Neural progenitor cell (in vitro differentiated cells): ENCODE measurements at regions not wholly inside any gene's neighbourhood (a gene's known extent, or its start where the extent isn't known, plus 50 kb on each side); places are given as distances from the start of the nearest gene placed in this dataset.

Experiments
- DNase-seq: peaks from one replicate; pipeline ENCODE4 v3.0.0-alpha.2; 2016; ENCODE audit warnings: low spot score
- H2AFZ ChIP-seq: fragments of 200-600 bp; sonication (generic); replicated peaks from 2 replicates; pipeline ENCODE4 v1.6.1; 2016; ENCODE audit warnings: antibody characterized with exemption
- H3F3A ChIP-seq: fragments of 200-600 bp; sonication (generic); 2 replicates; pipeline ENCODE4 v1.6.1; 2016; ENCODE audit warnings: antibody characterized with exemption, low read depth
- H3K27ac ChIP-seq: fragments of 200-600 bp; sonication (generic); 2 replicates; pipeline ENCODE4 v1.5.1; 2016; ENCODE audit warnings: mild to moderate bottlenecking
- H3K27me3 ChIP-seq: fragments of 200-600 bp; sonication (generic); 2 replicates; pipeline ENCODE4 v1.6.1; 2016; ENCODE audit warnings: mild to moderate bottlenecking, moderate library complexity
- H3K36me3 ChIP-seq: fragments of 200-600 bp; sonication (generic); 2 replicates; pipeline ENCODE4 v1.5.1; 2016
- H3K4me1 ChIP-seq: fragments of 200-600 bp; sonication (generic); 2 replicates; pipeline ENCODE4 v1.6.1; 2016; ENCODE audit warnings: mixed run types
- H3K4me2 ChIP-seq: fragments of 200-600 bp; sonication (generic); 2 replicates; pipeline ENCODE4 v1.6.1; 2016
- H3K4me3 ChIP-seq: fragments of 200-600 bp; sonication (generic); 2 replicates; pipeline ENCODE4 v1.5.1; 2016
- H3K79me2 ChIP-seq: fragments of 200-600 bp; sonication (generic); 2 replicates; pipeline ENCODE4 v1.6.1; 2016; ENCODE audit warnings: low read depth
- H3K9ac ChIP-seq: fragments of 200-600 bp; sonication (generic); 2 replicates; pipeline ENCODE4 v1.6.1; 2016
- H3K9me3 ChIP-seq: fragments of 200-600 bp; sonication (generic); 2 replicates; pipeline ENCODE4 v1.5.1; 2016; ENCODE audit warnings: low read depth
- H4K20me1 ChIP-seq: fragments of 200-600 bp; sonication (generic); 2 replicates; pipeline ENCODE4 v1.6.1; 2016; ENCODE audit warnings: low read depth
- H3K27ac Mint-ChIP-seq: 3 replicates; pipeline ENCODE4 v1.8.0; 2021; ENCODE audit warnings: mixed read lengths
- H3K27me3 Mint-ChIP-seq: 2 replicates; pipeline ENCODE4 v1.8.0; 2022; ENCODE audit warnings: low read depth, mild to moderate bottlenecking, inconsistent platforms, moderate library complexity, mixed read lengths; ENCODE audit not compliant: insufficient read depth
- H3K36me3 Mint-ChIP-seq: 3 replicates; pipeline ENCODE4 v1.8.0; 2021; ENCODE audit warnings: mixed read lengths
- H3K4me1 Mint-ChIP-seq: 3 replicates; pipeline ENCODE4 v1.8.0; 2021; ENCODE audit warnings: mixed read lengths
- H3K4me3 Mint-ChIP-seq: 3 replicates; pipeline ENCODE4 v1.8.0; 2021; ENCODE audit warnings: mild to moderate bottlenecking, moderate library complexity, mixed read lengths
- H3K9me3 Mint-ChIP-seq: 3 replicates; pipeline ENCODE4 v1.8.0; 2020; ENCODE audit warnings: mixed read lengths
- CTCF ChIP-seq: fragments of 200-600 bp; sonication (generic); IDR thresholded peaks from 2 replicates; pipeline ENCODE4 v1.5.1; 2017; ENCODE audit warnings: antibody characterized with exemption, mild to moderate bottlenecking
- EZH2 ChIP-seq: fragments of 200-600 bp; sonication (generic); IDR thresholded peaks from 2 replicates; pipeline ENCODE4 v1.6.1; 2017; ENCODE audit warnings: antibody characterized with exemption, mild to moderate bottlenecking, moderate library complexity
- EZH2phosphoT487 ChIP-seq: fragments of 200-600 bp; sonication (generic); IDR thresholded peaks from 2 replicates; pipeline ENCODE4 v1.6.1; 2017; ENCODE audit warnings: antibody characterized with exemption

DNA sequence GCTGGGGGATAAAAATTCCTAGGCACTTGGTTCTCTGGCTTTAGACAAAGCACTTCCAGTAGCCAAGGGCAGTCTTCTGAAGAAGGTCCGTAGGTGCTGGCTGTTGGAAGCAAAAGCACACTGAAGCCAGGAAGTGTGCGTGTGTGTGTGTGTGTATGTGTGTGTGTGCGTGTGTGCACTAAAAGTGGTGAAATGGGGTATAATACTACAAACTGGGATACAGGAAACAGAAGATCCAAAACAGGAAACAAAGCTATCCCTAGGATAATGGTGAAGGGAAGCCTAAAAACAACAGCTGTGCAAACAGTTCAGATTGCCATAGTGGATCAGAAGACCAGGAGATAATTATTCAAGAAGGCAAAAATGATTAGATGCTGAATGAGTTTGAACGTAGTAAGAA lies 103.4 kb downstream of the IL20RB start:
- Histone ChIP-seq H2AFZ (no peak overlapping the region), H4K20me1 (no peaks in the 10 kb centered on the region), H3K9ac (no peak overlapping the region), H3K9me3 (no peaks in the 10 kb centered on the region), H3K4me1 (peaks cover 10% of the 10 kb centered on the region), H3F3A (no peaks in the 10 kb centered on the region), H3K27ac (no peak overlapping the region), H3K79me2 (no peaks in the 10 kb centered on the region), H3K4me3 (no peak overlapping the region), H3K27me3 (no peaks in the 10 kb centered on the region), H3K36me3 (no peaks in the 10 kb centered on the region), H3K4me2 (no peak overlapping the region)
- no peak overlapping the region for H3K4me3 Mint-ChIP-seq
- peaks cover 4% of the 10 kb centered on the region for H3K27me3 Mint-ChIP-seq
- no peaks in the 10 kb centered on the region for H3K4me1 Mint-ChIP-seq
- peaks cover 2% of the 10 kb centered on the region for H3K9me3 Mint-ChIP-seq
- TF ChIP-seq CTCF (no peak), EZH2 (no peak), EZH2phosphoT487 (no peak)
- DNase-seq, result no peak
- H3K36me3 Mint-ChIP-seq, result no peaks in the 10 kb centered on the region
- H3K27ac Mint-ChIP-seq, result no peak overlapping the region

- no peaks in the 10 kb centered on the region for H3F3A ChIP-seq
- H3K27me3 ChIP-seq, result no peaks in the 10 kb centered on the region
- no peaks in the 10 kb centered on the region for H3K36me3 ChIP-seq
- H3K36me3 Mint-ChIP-seq, result no peaks in the 10 kb centered on the region
- TF ChIP-seq EZH2phosphoT487, result no peak
- no peak for TF ChIP-seq EZH2
- no peak for TF ChIP-seq CTCF
- H3K27ac Mint-ChIP-seq, result no peak overlapping the region
- no peaks in the 10 kb centered on the region for H3K9me3 ChIP-seq
- H3K9ac ChIP-seq, result no peak overlapping the region
- no peak overlapping the region for H2AFZ ChIP-seq
- H3K9me3 Mint-ChIP-seq, result peaks cover 2% of the 10 kb centered on the region
- no peak overlapping the region for H3K4me3 Mint-ChIP-seq
- no peak overlapping the region for H3K4me2 ChIP-seq
- peaks cover 10% of the 10 kb centered on the region for H3K4me1 ChIP-seq
- H3K4me1 Mint-ChIP-seq, result no peaks in the 10 kb centered on the region
- H3K27me3 Mint-ChIP-seq, result peaks cover 2% of the 10 kb centered on the region
- no peak for DNase-seq
- H3K4me3 ChIP-seq, result no peak overlapping the region
- no peak overlapping the region for H3K27ac ChIP-seq
- H3K79me2 ChIP-seq, result no peaks in the 10 kb centered on the region
- H4K20me1 ChIP-seq, result no peaks in the 10 kb centered on the region
These were observed 104.5 kb downstream of the IL20RB start for GRCh38 chr3:137062250-137062649.

GRCh38 chr3:137065381-137065780 lies 107.6 kb downstream of the IL20RB start:
- Mint-ChIP-seq H3K4me1 (no peaks in the 10 kb centered on the region), H3K27me3 (peaks cover 2% of the 10 kb centered on the region), H3K9me3 (peaks cover 2% of the 10 kb centered on the region), H3K4me3 (no peak overlapping the region), H3K36me3 (no peaks in the 10 kb centered on the region), H3K27ac (no peak overlapping the region)
- Histone ChIP-seq H3K79me2 (no peaks in the 10 kb centered on the region), H3F3A (no peaks in the 10 kb centered on the region), H3K9me3 (no peaks in the 10 kb centered on the region), H3K4me1 (peaks cover 10% of the 10 kb centered on the region), H3K4me3 (no peak overlapping the region), H3K27me3 (no peaks in the 10 kb centered on the region), H3K4me2 (no peak overlapping the region), H4K20me1 (no peaks in the 10 kb centered on the region), H3K9ac (no peak overlapping the region), H2AFZ (no peak overlapping the region), H3K36me3 (no peaks in the 10 kb centered on the region), H3K27ac (no peak overlapping the region)
- DNase-seq, result peak; percentile 24
- no peak for TF ChIP-seq CTCF
- TF ChIP-seq EZH2, result no peak
- TF ChIP-seq EZH2phosphoT487, result no peak

DNA sequence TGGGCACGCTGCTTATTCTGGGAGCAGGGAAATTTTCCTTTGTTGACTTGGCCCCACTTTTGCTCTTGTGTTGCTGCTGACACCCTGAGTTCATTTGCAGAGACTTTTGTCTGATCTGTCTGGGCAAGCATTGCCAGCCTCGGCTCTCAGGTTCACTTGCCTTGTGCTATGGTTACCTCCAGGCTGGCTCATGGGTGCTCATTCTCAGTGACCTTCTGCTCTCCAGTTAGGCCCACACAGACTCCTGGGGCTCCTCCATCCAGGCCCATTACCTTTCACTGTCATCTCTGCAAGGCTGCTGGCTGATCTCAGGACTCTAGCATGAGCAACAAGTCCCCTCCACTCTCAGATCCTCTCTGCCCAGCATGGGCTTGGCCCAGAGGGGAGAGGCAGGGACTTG lies 108.3 kb downstream of the IL20RB start:
- H3K36me3 ChIP-seq, result no peaks in the 10 kb centered on the region
- H3K79me2 ChIP-seq, result no peaks in the 10 kb centered on the region
- no peak overlapping the region for H3K4me2 ChIP-seq
- Mint-ChIP-seq H3K27ac (no peak overlapping the region), H3K4me3 (no peak overlapping the region), H3K36me3 (no peaks in the 10 kb centered on the region), H3K4me1 (no peaks in the 10 kb centered on the region), H3K27me3 (peaks cover 2% of the 10 kb centered on the region), H3K9me3 (peaks cover 2% of the 10 kb centered on the region)
- H3K4me3 ChIP-seq, result no peak overlapping the region
- H3K9ac ChIP-seq, result no peak overlapping the region
- peaks cover 10% of the 10 kb centered on the region for H3K4me1 ChIP-seq
- H4K20me1 ChIP-seq, result no peaks in the 10 kb centered on the region
- H3K27ac ChIP-seq, result no peak overlapping the region
- TF ChIP-seq EZH2phosphoT487 (no peak), EZH2 (no peak), CTCF (no peak)
- no peaks in the 10 kb centered on the region for H3F3A ChIP-seq
- H3K27me3 ChIP-seq, result no peaks in the 10 kb centered on the region
- no peak for DNase-seq
- no peaks in the 10 kb centered on the region for H3K9me3 ChIP-seq
- H2AFZ ChIP-seq, result no peak overlapping the region
